GM18867 (cell line): ENCODE measurements at regions not wholly inside any gene's neighbourhood (a gene's known extent, or its start where the extent isn't known, plus 50 kb on each side); places are given as distances from the start of the nearest gene placed in this dataset.
"Not testable (repeated sequence)": the region's sequence is repeated elsewhere in the genome, so short reads cannot be mapped to it uniquely, and the experiment has no call there.

Source experiments
- ATAC-seq: cut with Tn5 transposase; IDR thresholded peaks from one replicate; pipeline ENCODE4 v1.9.1; 2021; ENCODE audit warnings: mild to moderate bottlenecking, moderate library complexity; ENCODE audit not compliant: unreplicated experiment

DNA sequence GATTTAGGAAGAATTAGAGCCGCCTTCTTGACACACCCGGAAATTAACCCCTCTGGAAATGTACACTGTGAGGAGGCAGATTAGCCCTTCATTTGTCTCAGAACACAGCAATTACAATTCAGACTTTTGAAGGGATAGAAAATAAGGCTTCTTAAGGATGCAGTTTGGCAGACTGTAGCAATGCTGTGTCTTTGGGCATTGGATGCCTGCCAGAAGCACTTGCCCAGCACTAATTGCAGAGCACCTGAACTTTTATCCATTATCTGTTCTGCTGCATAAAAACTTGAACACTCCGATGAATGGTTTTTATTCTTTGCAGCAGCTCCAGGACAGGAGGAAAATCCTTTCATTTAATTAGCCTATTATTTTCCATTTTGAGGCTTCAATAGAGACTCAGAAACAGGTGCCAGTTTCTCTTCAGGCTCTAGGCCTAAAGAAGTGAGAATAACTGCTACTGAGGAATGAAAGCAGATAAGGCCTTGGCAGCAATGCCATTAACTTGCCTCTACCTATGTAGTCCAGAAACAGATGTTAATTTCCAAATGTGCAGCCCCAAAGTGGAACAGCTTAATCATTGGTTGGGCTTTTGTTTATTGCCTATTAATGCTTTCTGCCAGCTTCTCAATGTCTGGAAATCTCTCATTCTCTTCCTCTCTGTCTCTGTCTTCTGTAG, 418.5 kb downstream of the NSUN3 start:
- ATAC-seq, result no peak

- no peak for ATAC-seq
Measured at GRCh38 chr3:94482686-94483085, 419.8 kb downstream of the NSUN3 start.

DNA sequence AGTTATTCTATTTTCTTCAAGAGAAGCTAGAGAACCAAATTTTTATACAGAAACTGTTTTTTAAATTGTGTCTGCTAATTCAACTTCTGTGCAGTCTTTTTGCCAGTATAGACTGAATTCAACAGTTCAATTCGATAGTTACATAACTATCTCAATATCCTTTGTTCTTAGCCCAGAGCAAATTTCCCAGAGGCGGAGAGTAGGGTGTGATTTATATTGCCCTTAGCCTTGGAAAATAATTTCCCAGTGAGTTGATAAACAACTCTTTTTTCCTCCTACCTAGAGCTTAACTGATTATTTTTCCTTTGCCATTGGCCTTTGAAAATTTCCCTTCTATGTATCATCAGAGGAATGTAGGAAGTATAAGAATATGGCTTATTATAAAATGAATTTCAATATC, 420.5 kb downstream of the NSUN3 start:
- ATAC-seq, result no peak

- no peak for ATAC-seq
Measured at GRCh38 chr3:94494992-94495391, 432.1 kb downstream of the NSUN3 start.

GRCh38 chr3:94500146-94500545, 437.3 kb downstream of the NSUN3 start:
- ATAC-seq, result no peak

DNA sequence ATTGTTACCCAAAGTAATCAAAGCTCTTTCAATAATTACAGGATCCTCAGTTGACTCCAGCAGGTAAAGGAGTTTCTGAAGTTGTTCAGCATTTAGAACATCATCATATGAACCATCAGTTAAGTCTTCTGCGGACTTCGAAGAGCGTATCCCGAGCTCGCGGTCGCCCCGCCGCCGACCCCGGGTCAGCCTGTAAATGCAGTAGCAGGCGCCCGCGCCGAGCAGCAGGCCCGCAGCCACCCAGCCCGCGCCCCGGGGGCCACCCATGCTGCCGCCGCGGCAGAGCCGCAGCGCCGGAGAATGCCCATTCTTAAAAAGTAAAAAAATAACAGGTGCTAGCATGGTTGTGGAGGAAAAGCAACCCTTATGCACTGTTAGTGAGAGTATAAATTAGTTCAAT, 444.5 kb downstream of the NSUN3 start:
- not testable (repeated sequence) for ATAC-seq

DNA sequence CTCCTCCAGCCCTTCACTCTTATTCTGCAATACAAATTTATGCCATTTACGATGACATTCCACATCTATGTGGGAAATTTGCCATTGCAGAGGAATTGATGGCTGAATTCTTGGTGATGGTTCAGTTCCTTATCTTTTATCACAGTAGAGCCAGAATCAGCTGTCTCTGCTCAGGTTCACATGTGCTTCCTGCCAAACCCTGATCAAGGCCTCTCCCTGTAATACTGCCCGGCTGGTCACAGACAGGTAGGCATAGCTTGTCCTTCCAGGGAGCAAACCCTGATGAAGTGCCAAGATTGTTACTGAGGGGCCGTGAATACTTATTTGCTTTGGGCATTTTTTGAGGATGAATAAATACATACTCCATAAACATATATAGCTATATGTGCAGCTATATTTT, 450.0 kb downstream of the NSUN3 start:
- no peak for ATAC-seq

GRCh38 chr3:94513600-94513999, 450.7 kb downstream of the NSUN3 start:
- peak; percentile 42 for ATAC-seq

DNA sequence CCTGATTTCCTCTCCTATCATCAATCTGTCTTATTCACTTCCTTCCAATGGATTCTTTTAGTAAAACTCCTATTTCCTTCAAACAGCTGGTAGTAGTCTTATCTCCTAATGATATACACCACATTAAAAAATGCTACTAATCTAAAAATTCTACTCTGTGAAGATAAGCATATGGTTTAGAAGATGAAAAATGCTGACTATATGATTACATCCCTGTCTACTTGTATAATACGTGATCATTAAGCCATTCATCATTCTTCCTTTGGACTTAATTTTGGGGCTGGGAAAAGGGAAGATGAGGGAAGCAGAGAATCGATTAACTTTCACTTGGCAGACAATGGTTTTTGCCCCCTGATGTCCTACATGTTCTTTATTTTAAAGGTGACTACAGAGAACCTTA, 453.1 kb downstream of the NSUN3 start:
- no peak for ATAC-seq

DNA sequence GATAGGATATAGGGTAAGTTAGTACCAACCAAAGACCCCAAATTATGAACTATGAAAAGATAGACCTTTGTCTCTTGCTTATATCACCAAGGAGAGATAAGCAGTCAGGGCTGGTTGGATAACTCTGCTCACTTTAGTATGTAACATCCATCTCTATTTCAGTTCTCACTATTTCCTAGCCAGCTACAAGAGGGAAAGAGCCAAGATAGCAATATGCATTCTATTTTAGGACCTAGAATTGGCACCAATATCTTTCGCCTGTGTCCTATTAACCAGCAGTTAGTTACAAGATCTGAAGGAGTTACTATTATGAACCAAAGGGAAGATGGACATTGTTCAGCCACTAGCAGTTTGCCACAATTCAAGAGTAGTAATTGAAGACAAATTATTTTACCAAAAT, 457.5 kb downstream of the NSUN3 start:
- no peak for ATAC-seq

DNA sequence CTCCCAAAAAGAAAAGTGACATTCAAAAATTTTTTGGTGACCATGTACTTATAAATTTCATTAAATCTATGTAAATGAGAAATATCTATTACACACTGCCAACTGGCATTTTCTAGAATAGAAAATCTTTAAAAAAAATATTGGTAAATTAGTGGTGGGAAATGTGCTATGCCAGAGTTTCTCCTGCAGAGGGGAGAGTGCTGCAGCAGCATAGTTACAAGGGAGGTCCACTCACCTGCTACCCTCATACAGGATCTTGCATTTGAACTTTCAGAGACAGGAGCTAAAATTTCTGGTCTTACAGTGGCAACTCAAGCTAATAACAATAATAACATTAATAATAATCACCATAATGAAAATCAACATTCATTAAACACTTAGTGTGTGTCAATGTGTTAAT, 459.6 kb downstream of the NSUN3 start:
- ATAC-seq, result no peak

GRCh38 chr3:94524102-94524919, 461.4 kb downstream of the NSUN3 start:
- peak; percentile 28 for ATAC-seq

DNA sequence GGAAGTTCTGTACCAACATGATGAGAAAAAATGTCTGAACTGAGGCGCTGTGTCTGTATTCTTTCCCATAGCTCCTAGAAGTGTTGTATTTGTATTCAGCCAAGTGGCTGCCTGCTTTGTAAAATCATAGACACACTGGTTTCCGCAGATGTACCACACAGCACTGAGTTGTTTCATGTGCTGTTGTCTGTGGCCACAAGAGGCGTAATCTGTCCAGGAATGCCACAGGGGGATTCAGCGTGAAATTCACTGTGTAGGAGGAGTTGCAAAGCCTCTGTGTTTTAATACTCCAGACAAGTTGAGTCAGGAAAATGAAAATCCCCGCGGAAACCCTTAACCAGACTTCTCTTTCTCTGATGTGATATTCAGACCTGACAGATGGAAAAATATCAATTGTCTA, 462.2 kb downstream of the NSUN3 start:
- ATAC-seq, result peak; percentile 39

GRCh38 chr3:94529816-94530215, 467.0 kb downstream of the NSUN3 start:
- no peak for ATAC-seq

- no peak for ATAC-seq
Measured at GRCh38 chr3:94532951-94533350, 470.1 kb downstream of the NSUN3 start.

GRCh38 chr3:94539937-94540336, 477.1 kb downstream of the NSUN3 start:
- no peak for ATAC-seq

GRCh38 chr3:94543161-94543560, 480.3 kb downstream of the NSUN3 start:
- ATAC-seq, result no peak

GRCh38 chr3:94544131-94544789, 481.4 kb downstream of the NSUN3 start:
- no peak for ATAC-seq

DNA sequence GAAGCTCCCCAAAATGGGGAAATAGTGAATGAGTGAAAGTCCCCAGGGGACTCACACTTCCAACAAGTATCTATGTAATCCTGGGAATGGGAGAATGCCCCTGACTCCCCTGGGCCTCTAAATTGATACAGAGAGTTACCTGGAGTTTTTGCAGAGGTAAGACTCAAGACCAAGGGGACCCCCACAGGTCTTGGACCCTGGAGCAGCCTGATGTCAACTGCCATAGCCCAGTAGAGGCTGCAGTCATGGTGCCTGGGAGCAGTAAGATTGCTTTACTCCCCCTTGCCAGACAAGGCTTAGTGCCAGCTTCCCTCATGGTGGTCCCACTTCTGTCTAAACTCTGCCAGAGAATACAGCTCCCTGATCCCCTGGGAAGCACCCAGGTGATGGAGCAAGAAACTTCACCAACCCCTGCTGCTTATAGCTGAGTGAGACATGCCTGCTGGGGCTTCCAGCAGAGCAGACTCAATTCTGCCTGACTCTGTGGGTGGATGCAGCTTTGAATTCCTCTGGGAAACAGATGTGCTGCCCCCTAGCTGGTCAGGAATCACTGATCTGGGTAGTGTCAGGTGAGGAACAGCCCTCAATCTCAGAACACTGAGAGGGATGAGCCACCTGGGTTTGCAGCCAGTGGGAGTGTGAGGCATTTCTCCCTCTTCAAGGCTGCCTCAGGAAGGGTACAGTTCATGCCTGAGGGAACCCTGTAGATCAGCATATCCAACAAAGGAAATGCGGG, 485.9 kb downstream of the NSUN3 start:
- no peak for ATAC-seq

DNA sequence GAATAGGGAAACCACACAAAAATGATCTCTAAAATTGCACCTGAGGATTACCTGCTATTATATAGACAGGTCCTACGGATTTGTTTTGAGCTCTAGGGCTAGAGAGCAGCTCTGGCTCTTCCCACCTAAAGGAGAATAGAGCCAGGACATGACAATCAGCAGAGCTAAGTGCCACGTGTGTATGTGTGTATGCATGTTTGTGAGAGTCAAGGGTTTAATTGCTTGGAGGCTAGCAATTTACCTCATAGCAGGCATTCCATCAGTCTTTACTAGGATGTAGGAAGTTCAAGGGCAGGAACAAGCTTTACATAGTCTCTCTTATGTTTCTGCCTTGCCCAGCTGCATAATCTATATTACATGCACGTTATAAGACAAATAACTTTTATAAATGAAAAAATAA, 498.2 kb downstream of the NSUN3 start:
- no peak for ATAC-seq

GRCh38 chr3:94564247-94564646, 501.4 kb downstream of the NSUN3 start:
- no peak for ATAC-seq
